ENCODE measurements at regions not wholly inside any gene's neighbourhood (a gene's known extent, or its start where the extent isn't known, plus 50 kb on each side); places are given as distances from the start of the nearest gene placed in this dataset.

DNA sequence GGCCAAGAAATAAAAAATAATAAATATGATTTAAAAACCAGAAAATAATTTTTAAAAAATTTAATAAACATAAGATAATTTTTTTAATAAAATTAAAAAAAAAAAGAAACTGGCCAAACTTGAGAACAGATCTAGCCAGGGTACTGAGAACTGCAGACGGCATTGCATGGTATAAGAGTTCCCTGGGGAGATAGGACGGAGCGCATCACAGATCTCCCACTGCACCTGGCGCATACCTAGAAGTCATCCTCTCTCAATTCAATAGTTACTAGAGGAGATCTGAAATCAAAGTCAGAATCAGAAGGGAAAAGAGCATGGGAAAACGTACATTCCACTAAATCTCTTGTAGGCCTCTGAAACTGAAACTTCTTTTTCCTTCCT lies 58.9 kb upstream of the BCL2L14 start:
- no peaks in the 10 kb centered on the region for H3K27me3 ChIP-seq (ENCODE audit: insufficient read depth, low read length)
- no peak overlapping the region for H3K4me2 ChIP-seq (ENCODE audit: low read length)
- ATAC-seq: no peak
- TF ChIP-seq RAD21 (IDR thresholded peaks at IDR 0.05; ENCODE audit: low read depth) (no peak), JUND (IDR thresholded peaks at IDR 0.05) (no peak), FOSL1 (IDR thresholded peaks at IDR 0.05; ENCODE audit: low read depth) (no peak), POLR2A (IDR thresholded peaks at IDR 0.05; ENCODE audit: borderline replicate concordance, extremely low read depth, insufficient read depth, insufficient read length) (no peak), TCF7L2 (IDR thresholded peaks at IDR 0.05; ENCODE audit: borderline replicate concordance, extremely low read depth, insufficient read depth, insufficient read length) (no peak), REST (IDR thresholded peaks at IDR 0.05; ENCODE audit: low read depth) (no peak), SP1 (IDR thresholded peaks at IDR 0.05; ENCODE audit: low read depth) (no peak), EZH2 (IDR thresholded peaks at IDR 0.05) (no peak), POLR2AphosphoS5 (IDR thresholded peaks at IDR 0.05; ENCODE audit: low read depth, low read length) (no peak), ATF3 (IDR thresholded peaks at IDR 0.05) (no peak), ELF1 (IDR thresholded peaks at IDR 0.05; ENCODE audit: borderline replicate concordance, low read depth) (no peak), ZNF274 (IDR thresholded peaks at IDR 0.05; ENCODE audit: low read depth, low read length) (no peak), SIN3A (IDR thresholded peaks at IDR 0.05; ENCODE audit: low read depth) (no peak), EGR1 (IDR thresholded peaks at IDR 0.05; ENCODE audit: low read depth) (no peak)
- TF ChIP-seq, protein P1, sequence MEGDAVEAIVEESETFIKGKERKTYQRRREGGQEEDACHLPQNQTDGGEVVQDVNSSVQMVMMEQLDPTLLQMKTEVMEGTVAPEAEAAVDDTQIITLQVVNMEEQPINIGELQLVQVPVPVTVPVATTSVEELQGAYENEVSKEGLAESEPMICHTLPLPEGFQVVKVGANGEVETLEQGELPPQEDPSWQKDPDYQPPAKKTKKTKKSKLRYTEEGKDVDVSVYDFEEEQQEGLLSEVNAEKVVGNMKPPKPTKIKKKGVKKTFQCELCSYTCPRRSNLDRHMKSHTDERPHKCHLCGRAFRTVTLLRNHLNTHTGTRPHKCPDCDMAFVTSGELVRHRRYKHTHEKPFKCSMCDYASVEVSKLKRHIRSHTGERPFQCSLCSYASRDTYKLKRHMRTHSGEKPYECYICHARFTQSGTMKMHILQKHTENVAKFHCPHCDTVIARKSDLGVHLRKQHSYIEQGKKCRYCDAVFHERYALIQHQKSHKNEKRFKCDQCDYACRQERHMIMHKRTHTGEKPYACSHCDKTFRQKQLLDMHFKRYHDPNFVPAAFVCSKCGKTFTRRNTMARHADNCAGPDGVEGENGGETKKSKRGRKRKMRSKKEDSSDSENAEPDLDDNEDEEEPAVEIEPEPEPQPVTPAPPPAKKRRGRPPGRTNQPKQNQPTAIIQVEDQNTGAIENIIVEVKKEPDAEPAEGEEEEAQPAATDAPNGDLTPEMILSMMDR (IDR thresholded peaks at IDR 0.05 in 2 of 3, conservative IDR thresholded peaks at IDR 0.05 in 1 of 3; ENCODE audit: borderline replicate concordance in 1 of 3, insufficient read depth in 1 of 3, low read depth in 2 of 3, low read length in 2 of 3): no peak
- DNase-seq (ENCODE audit: low read depth, low spot score): no peak
- no peak overlapping the region for H3K9ac ChIP-seq (ENCODE audit: low read length)
- H3K4me3 ChIP-seq (replicated peaks in 1 of 2; ENCODE audit: low read depth in 1 of 2, low read length in 2 of 2): no peak overlapping the region
- ChIA-PET RAD21 (ENCODE audit: low non-redundant PET in 1 of 2, low total read pairs in 2 of 2, uncharacterized antibody in 2 of 2, unreplicated experiment in 2 of 2) (no interaction called here), POLR2A (no interaction called here), CTCF (no interaction called here)
- H3K36me3 ChIP-seq (ENCODE audit: control insufficient read depth in 1 of 2, insufficient read depth in 2 of 2, low read length in 2 of 2): no peaks in the 10 kb centered on the region
- H3K9me3 ChIP-seq (ENCODE audit: control insufficient read depth in 1 of 2, insufficient read depth in 1 of 2, low read depth in 1 of 2, low read length in 2 of 2): no peaks in the 10 kb centered on the region
- H2AFZ ChIP-seq (ENCODE audit: low read depth, low read length, poor library complexity, severe bottlenecking): no peak overlapping the region
- H3K4me1 ChIP-seq (ENCODE audit: control insufficient read depth in 1 of 2, insufficient read depth in 2 of 2, low read length in 2 of 2): peaks cover 3 to 19% of the 10 kb centered on the region in 2 experiments; a peak in 2 of 4 replicates
- H3K9me2 ChIP-seq (ENCODE audit: insufficient read depth): no peaks in the 10 kb centered on the region
- intact Hi-C loops (cut with micrococcal nuclease): no loop called here
- H3K79me2 ChIP-seq (ENCODE audit: insufficient read depth, low read length): no peaks in the 10 kb centered on the region
- no peaks in the 10 kb centered on the region for H4K20me1 ChIP-seq (ENCODE audit: insufficient read depth)
- no peak overlapping the region for H3K27ac ChIP-seq (ENCODE audit: low read depth, low read length)
- no TSS peak for BruUV-seq (replicated peaks)
